ENCODE measurements at regions not wholly inside any gene's neighbourhood (a gene's known extent, or its start where the extent isn't known, plus 50 kb on each side); places are given as distances from the start of the nearest gene placed in this dataset.

GRCh38 chr3:690770-691169, 402.1 kb upstream of the CNTN6 start:
- no peak for TF ChIP-seq USF2 (CRISPR knock-in tag; IDR thresholded peaks at IDR 0.05)
- TF ChIP-seq TEAD4 (CRISPR knock-in tag; IDR thresholded peaks at IDR 0.05), result no peak
- no peak for TF ChIP-seq JUN (CRISPR knock-in tag; IDR thresholded peaks at IDR 0.05)
- no peak for TF ChIP-seq KAT7 (CRISPR knock-in tag; IDR thresholded peaks at IDR 0.05; ENCODE audit: borderline replicate concordance)

All from WTC11 (cell line).